Lower leg skin (tissue), 3 donors: ENCODE measurements at regions not wholly inside any gene's neighbourhood (a gene's known extent, or its start where the extent isn't known, plus 50 kb on each side); places are given as distances from the start of the nearest gene placed in this dataset.

Experiments used
- CTCF ChIP-seq, 3 donors: fragments of 450-650 bp; IDR thresholded peaks; one replicate each; pipeline ENCODE4 v1.5.1; 2016; ENCODE audit warnings: antibody characterized with exemption in 3 of 3, mild to moderate bottlenecking in 3 of 3, moderate library complexity in 2 of 3
- POLR2A ChIP-seq, 2 donors: fragments of 450-650 bp; IDR thresholded peaks; one replicate each; pipeline ENCODE4 v1.6.1; 2016 to 2017; ENCODE audit warnings: antibody characterized with exemption in 2 of 2, mild to moderate bottlenecking in 1 of 2, moderate library complexity in 1 of 2

- no peak for TF ChIP-seq POLR2A (IDR thresholded peaks at IDR 0.05)
- no peak for TF ChIP-seq CTCF (IDR thresholded peaks at IDR 0.05)
These were observed 280.4 kb upstream of the LRATD1 start for GRCh38 chr2:14352067-14352466.
